SU-DHL-6 (cell line): ENCODE measurements at regions not wholly inside any gene's neighbourhood (a gene's known extent, or its start where the extent isn't known, plus 50 kb on each side); places are given as distances from the start of the nearest gene placed in this dataset.

Experiments
- H2AFZ ChIP-seq: fragments of 200-600 bp; sonication (generic); 2 replicates; pipeline ENCODE4 v1.6.1; 2014; ENCODE audit warnings: low read depth, mild to moderate bottlenecking, moderate library complexity, mixed read lengths, antibody characterized with exemption, low read length; ENCODE audit not compliant: severe bottlenecking
- H3F3A ChIP-seq: fragments of 200-600 bp; shearing (Covaris generic); 2 replicates; pipeline ENCODE4 v1.6.0; 2016; ENCODE audit warnings: antibody characterized with exemption, mild to moderate bottlenecking; ENCODE audit not compliant: insufficient read depth
- H3K27ac ChIP-seq: fragments of 200-600 bp; sonication (generic); 2 replicates; pipeline ENCODE4 v1.5.1; 2016; ENCODE audit warnings: low read depth, mild to moderate bottlenecking, low read length, moderate library complexity, mixed read lengths
- H3K27me3 ChIP-seq: fragments of 200-600 bp; sonication (generic), shearing (Covaris generic); 2 replicates; pipeline ENCODE4 v1.6.0; 2014; ENCODE audit warnings: mild to moderate bottlenecking, low read length
- H3K36me3 ChIP-seq: fragments of 200-600 bp; sonication (generic); 2 replicates; pipeline ENCODE4 v1.6.1; 2014; ENCODE audit warnings: mild to moderate bottlenecking, low read length, mixed read lengths
- H3K4me2 ChIP-seq: fragments of 300-600, 200-600 bp; shearing (Covaris generic), sonication (generic); 2 replicates; pipeline ENCODE4 v1.6.0; 2014; ENCODE audit warnings: low read length, low read depth, mild to moderate bottlenecking; ENCODE audit not compliant: poor library complexity, severe bottlenecking
- H3K4me3 ChIP-seq: fragments of 200-600 bp; sonication (generic); 2 replicates; pipeline ENCODE4 v1.5.1; 2014; ENCODE audit warnings: antibody characterized with exemption, low read length, mild to moderate bottlenecking, mixed read lengths; ENCODE audit not compliant: insufficient read depth, poor library complexity, severe bottlenecking
- H3K79me2 ChIP-seq: fragments of 200-600 bp; sonication (generic); 2 replicates; pipeline ENCODE4 v1.6.1; 2014; ENCODE audit warnings: mild to moderate bottlenecking, low read length, moderate library complexity; ENCODE audit not compliant: insufficient read depth
- H3K9ac ChIP-seq: fragments of 200-600 bp; sonication (generic); 2 replicates; pipeline ENCODE4 v1.7.0; 2014; ENCODE audit warnings: mild to moderate bottlenecking, low read length
- H3K9me2 ChIP-seq: fragments of 200-600 bp; sonication (generic); replicated peaks from 2 replicates; pipeline ENCODE4 v1.6.1; 2014; ENCODE audit warnings: low read length; ENCODE audit not compliant: insufficient read depth
- H3K9me3 ChIP-seq: fragments of 200-600 bp; sonication (generic); 2 replicates; pipeline ENCODE4 v1.6.1; 2014; ENCODE audit warnings: low read length, mixed read lengths; ENCODE audit not compliant: insufficient read depth
- H4K20me1 ChIP-seq: fragments of 200-600 bp; sonication (generic); 2 replicates; pipeline ENCODE4 v1.6.1; 2014; ENCODE audit warnings: low read depth, mild to moderate bottlenecking, antibody characterized with exemption, low read length, moderate library complexity, mixed read lengths
- EZH2phosphoT487 ChIP-seq: fragments of 200-600 bp; sonication (generic), shearing (Covaris generic); conservative IDR thresholded peaks from 2 replicates; pipeline ENCODE4 v1.6.1; 2018; ENCODE audit warnings: mild to moderate bottlenecking, antibody characterized with exemption, low read length, moderate library complexity, mixed read lengths
- TF ChIP-seq, protein P1 (sequence below): fragments of 200-600 bp; sonication (generic); IDR thresholded peaks from one replicate; pipeline ENCODE4 v1.5.1; 2017; ENCODE audit warnings: antibody characterized with exemption, mild to moderate bottlenecking, low read length, moderate library complexity; ENCODE audit not compliant: insufficient read depth, poor library complexity, severe bottlenecking

DNA sequence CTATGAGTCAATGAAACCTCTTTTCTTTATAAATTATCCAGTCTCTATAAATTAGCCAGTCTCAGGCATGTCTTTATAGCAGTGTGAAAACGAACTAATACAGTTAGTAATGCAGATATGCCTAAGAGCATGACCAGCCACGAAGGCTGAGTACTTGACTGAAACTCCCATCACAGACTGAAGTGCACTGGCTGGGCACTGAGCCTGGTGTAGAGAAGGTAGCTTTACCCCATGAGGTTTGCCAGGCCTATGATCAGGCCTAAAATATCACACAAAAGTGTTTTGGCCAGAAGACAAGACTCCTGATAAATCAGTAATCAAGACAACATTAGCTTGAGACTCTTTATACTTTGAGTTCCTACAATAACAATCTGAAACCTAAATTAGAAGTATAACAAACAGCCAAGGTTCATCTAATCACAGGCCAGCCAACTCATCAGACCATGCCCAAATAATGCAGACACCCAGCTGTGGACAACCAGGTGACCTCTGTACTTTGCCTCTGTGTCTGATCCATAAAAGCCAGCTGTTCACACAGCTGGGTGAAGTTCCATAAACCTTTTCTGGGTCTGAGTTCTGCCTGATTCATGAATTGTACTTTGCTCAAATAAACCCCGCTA is 771.8 kb upstream of the SLITRK1 start:
- Histone ChIP-seq H3K4me2 (no peak overlapping the region), H3K9me3 (no peaks in the 10 kb centered on the region), H3K9me2 (no peaks in the 10 kb centered on the region; the same call in 1 of the 2 replicates), H3K79me2 (no peaks in the 10 kb centered on the region), H3K4me3 (no peak overlapping the region), H3K36me3 (no peaks in the 10 kb centered on the region), H3K27ac (no peak overlapping the region), H3K27me3 (no peaks in the 10 kb centered on the region), H4K20me1 (no peaks in the 10 kb centered on the region), H3F3A (no peaks in the 10 kb centered on the region), H2AFZ (no peak overlapping the region), H3K9ac (no peak overlapping the region)
- TF ChIP-seq, protein P1, sequence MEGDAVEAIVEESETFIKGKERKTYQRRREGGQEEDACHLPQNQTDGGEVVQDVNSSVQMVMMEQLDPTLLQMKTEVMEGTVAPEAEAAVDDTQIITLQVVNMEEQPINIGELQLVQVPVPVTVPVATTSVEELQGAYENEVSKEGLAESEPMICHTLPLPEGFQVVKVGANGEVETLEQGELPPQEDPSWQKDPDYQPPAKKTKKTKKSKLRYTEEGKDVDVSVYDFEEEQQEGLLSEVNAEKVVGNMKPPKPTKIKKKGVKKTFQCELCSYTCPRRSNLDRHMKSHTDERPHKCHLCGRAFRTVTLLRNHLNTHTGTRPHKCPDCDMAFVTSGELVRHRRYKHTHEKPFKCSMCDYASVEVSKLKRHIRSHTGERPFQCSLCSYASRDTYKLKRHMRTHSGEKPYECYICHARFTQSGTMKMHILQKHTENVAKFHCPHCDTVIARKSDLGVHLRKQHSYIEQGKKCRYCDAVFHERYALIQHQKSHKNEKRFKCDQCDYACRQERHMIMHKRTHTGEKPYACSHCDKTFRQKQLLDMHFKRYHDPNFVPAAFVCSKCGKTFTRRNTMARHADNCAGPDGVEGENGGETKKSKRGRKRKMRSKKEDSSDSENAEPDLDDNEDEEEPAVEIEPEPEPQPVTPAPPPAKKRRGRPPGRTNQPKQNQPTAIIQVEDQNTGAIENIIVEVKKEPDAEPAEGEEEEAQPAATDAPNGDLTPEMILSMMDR: no peak
- TF ChIP-seq EZH2phosphoT487: no peak

- H3K9ac ChIP-seq: no peak overlapping the region
- no peak overlapping the region for H2AFZ ChIP-seq
- H3K4me3 ChIP-seq: no peak overlapping the region
- H3K9me3 ChIP-seq: no peaks in the 10 kb centered on the region
- H3K36me3 ChIP-seq: no peaks in the 10 kb centered on the region
- H3K4me2 ChIP-seq: no peak overlapping the region
- no peaks in the 10 kb centered on the region for H3K79me2 ChIP-seq
- H3F3A ChIP-seq: no peaks in the 10 kb centered on the region
- H4K20me1 ChIP-seq: no peaks in the 10 kb centered on the region
- TF ChIP-seq EZH2phosphoT487: no peak
- TF ChIP-seq, protein P1: no peak
- no peaks in the 10 kb centered on the region for H3K9me2 ChIP-seq
- no peaks in the 10 kb centered on the region for H3K27me3 ChIP-seq
- H3K27ac ChIP-seq: no peak overlapping the region
Observed at GRCh38 chr13:84651705-84652104, 769.4 kb upstream of the SLITRK1 start.

- H2AFZ ChIP-seq: no peak overlapping the region
Observed at GRCh38 chr13:84651288-84651687, 769.0 kb upstream of the SLITRK1 start.

More at GRCh38 chr13:84651288-84651687, 769.0 kb upstream of the SLITRK1 start:
- no peak overlapping the region for H3K4me3 ChIP-seq
- H3K27ac ChIP-seq: no peak overlapping the region
- H3K9me2 ChIP-seq: no peaks in the 10 kb centered on the region
- H3K9me3 ChIP-seq: no peaks in the 10 kb centered on the region
- no peaks in the 10 kb centered on the region for H3K36me3 ChIP-seq
- H3K79me2 ChIP-seq: no peaks in the 10 kb centered on the region
- TF ChIP-seq, protein P1: no peak
- no peak for TF ChIP-seq EZH2phosphoT487
- H3K9ac ChIP-seq: no peak overlapping the region
- H4K20me1 ChIP-seq: no peaks in the 10 kb centered on the region
- no peaks in the 10 kb centered on the region for H3K27me3 ChIP-seq
- no peaks in the 10 kb centered on the region for H3F3A ChIP-seq
- no peak overlapping the region for H3K4me2 ChIP-seq
